ENCODE measurements at regions not wholly inside any gene's neighbourhood (a gene's known extent, or its start where the extent isn't known, plus 50 kb on each side); places are given as distances from the start of the nearest gene placed in this dataset.

DNA sequence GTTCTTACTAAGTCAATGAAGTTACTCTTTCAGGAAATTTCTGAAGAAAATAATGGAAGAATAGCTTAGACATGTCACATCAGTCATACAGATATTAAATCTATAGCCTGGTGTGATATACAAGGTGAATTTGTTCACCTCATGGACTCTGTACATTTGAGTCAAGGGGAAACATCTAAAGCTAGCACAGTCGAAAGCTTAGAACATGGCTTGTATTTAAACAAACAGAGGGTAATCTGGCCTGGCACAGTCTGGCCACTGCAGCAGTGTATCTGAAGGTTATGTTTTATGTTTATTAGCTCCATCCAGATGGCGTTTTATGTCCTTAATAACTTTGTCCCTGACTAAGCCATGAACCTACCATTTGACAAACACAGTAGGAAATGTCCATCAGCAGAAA is 817.3 kb downstream of the SATB2 start:
- TF ChIP-seq, protein P1, sequence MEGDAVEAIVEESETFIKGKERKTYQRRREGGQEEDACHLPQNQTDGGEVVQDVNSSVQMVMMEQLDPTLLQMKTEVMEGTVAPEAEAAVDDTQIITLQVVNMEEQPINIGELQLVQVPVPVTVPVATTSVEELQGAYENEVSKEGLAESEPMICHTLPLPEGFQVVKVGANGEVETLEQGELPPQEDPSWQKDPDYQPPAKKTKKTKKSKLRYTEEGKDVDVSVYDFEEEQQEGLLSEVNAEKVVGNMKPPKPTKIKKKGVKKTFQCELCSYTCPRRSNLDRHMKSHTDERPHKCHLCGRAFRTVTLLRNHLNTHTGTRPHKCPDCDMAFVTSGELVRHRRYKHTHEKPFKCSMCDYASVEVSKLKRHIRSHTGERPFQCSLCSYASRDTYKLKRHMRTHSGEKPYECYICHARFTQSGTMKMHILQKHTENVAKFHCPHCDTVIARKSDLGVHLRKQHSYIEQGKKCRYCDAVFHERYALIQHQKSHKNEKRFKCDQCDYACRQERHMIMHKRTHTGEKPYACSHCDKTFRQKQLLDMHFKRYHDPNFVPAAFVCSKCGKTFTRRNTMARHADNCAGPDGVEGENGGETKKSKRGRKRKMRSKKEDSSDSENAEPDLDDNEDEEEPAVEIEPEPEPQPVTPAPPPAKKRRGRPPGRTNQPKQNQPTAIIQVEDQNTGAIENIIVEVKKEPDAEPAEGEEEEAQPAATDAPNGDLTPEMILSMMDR (IDR thresholded peaks at IDR 0.05), result no peak
- TF ChIP-seq FOXM1 (IDR thresholded peaks at IDR 0.05; ENCODE audit: low read depth) (no peak), POLR2AphosphoS5 (IDR thresholded peaks at IDR 0.05; ENCODE audit: low read depth, low read length) (no peak)
